HEK293 (cell line): ENCODE measurements at regions not wholly inside any gene's neighbourhood (a gene's known extent, or its start where the extent isn't known, plus 50 kb on each side); places are given as distances from the start of the nearest gene placed in this dataset.

Experiments used
- CTCF ChIA-PET: fragments of 350-600 bp; formaldehyde crosslinking; extraction: SDS; loops from one replicate; lab custom pipeline; 2021; ENCODE audit warnings: antibody characterized with exemption; lab: Yijun Ruan, JAX
- POLR2A ChIA-PET: fragments of 300-600 bp; formaldehyde crosslinking; extraction: SDS; loops from one replicate; lab custom pipeline; 2020; ENCODE audit warnings: antibody characterized with exemption, inconsistent platforms; lab: Yijun Ruan, JAX
- H3K27ac ChIP-seq: fragments of 200-500 bp; sonication (Bioruptor generic); 2 replicates; pipeline ENCODE4 v1.5.1; 2014; ENCODE audit warnings: low read depth, low read length, control low read depth, inconsistent platforms; ENCODE audit errors: extremely low read depth
- H3K36me3 ChIP-seq, 2 experiments: fragments of 200-500 bp in 1 of 2; sonication (Bioruptor generic) in 1 of 2; 1 replicate in 1 of 2; 2 replicates in 1 of 2; pipeline ENCODE4 v1.5.1; 2014 to 2017; ENCODE audit warnings: inconsistent platforms in 2 of 2, low read length in 2 of 2; ENCODE audit not compliant: control insufficient read depth in 2 of 2, insufficient read depth in 1 of 2
- H3K4me1 ChIP-seq: fragments of 200-500 bp; sonication (Bioruptor generic); 2 replicates; pipeline ENCODE4 v1.5.1; 2014; ENCODE audit warnings: mild to moderate bottlenecking, low read length, inconsistent platforms; ENCODE audit not compliant: control insufficient read depth, insufficient read depth
- H3K4me3 ChIP-seq: 2 replicates; pipeline ENCODE4 v1.5.1; 2011; ENCODE audit warnings: low read depth, mild to moderate bottlenecking, control low read depth, low read length, moderate library complexity
- H3K9me3 ChIP-seq: fragments of 200-500 bp; sonication (Bioruptor generic); 2 replicates; pipeline ENCODE4 v1.5.1; 2014; ENCODE audit warnings: low read depth, low read length, inconsistent platforms; ENCODE audit not compliant: control insufficient read depth, insufficient read depth
- IKZF3 ChIP-seq: fragments of 450-650 bp; IDR thresholded peaks from 2 replicates; pipeline ENCODE4 v1.5.0; 2018; ENCODE audit warnings: missing biosample characterization, mild to moderate bottlenecking, missing genetic modification characterization, moderate library complexity
- INSM2 ChIP-seq: fragments of 450-650 bp; formaldehyde crosslinking; IDR thresholded peaks from 2 replicates; pipeline ENCODE4 v1.5.1; 2016; ENCODE audit warnings: missing biosample characterization, missing genetic modification characterization
- OVOL3 ChIP-seq: fragments of 450-650 bp; formaldehyde crosslinking; IDR thresholded peaks from 2 replicates; pipeline ENCODE4 v1.5.1; 2016; ENCODE audit warnings: missing biosample characterization, missing genetic modification characterization
- PRDM1 ChIP-seq: fragments of 450-650 bp; formaldehyde crosslinking; IDR thresholded peaks from 2 replicates; pipeline ENCODE4; 2016; ENCODE audit warnings: missing biosample characterization, missing genetic modification characterization
- RBAK ChIP-seq: fragments of 450-650 bp; formaldehyde crosslinking; IDR thresholded peaks from 2 replicates; pipeline ENCODE4 v1.5.1; 2016; ENCODE audit warnings: missing biosample characterization, missing genetic modification characterization
- SETDB1 ChIP-seq: IDR thresholded peaks from one replicate; pipeline ENCODE4 v1.6.1; 2017; ENCODE audit warnings: mild to moderate bottlenecking, low read length, moderate library complexity, mixed read lengths; ENCODE audit not compliant: insufficient read length
- SP2 ChIP-seq: fragments of 450-650 bp; formaldehyde crosslinking; IDR thresholded peaks from 2 replicates; pipeline ENCODE4 v1.5.1; 2016; ENCODE audit warnings: missing biosample characterization, missing genetic modification characterization
- ZBTB48 ChIP-seq: fragments of 450-650 bp; formaldehyde crosslinking; IDR thresholded peaks from 2 replicates; pipeline ENCODE4 v1.5.1; 2016; ENCODE audit warnings: missing biosample characterization, missing genetic modification characterization
- ZNF112 ChIP-seq: fragments of 450-650 bp; formaldehyde crosslinking; IDR thresholded peaks from 2 replicates; pipeline ENCODE4 v1.5.0; 2017; ENCODE audit warnings: missing biosample characterization, missing genetic modification characterization
- ZNF133 ChIP-seq: fragments of 450-650 bp; formaldehyde crosslinking; IDR thresholded peaks from 2 replicates; pipeline ENCODE4 v1.5.1; 2016; ENCODE audit warnings: missing biosample characterization, missing genetic modification characterization
- ZNF140 ChIP-seq: fragments of 450-650 bp; formaldehyde crosslinking; IDR thresholded peaks from 2 replicates; pipeline ENCODE4 v1.5.1; 2016; ENCODE audit warnings: missing biosample characterization, missing genetic modification characterization
- ZNF157 ChIP-seq: fragments of 450-650 bp; formaldehyde crosslinking; IDR thresholded peaks from 2 replicates; pipeline ENCODE4 v1.5.1; 2016; ENCODE audit warnings: missing biosample characterization, missing genetic modification characterization
- ZNF202 ChIP-seq: fragments of 450-650 bp; formaldehyde crosslinking; IDR thresholded peaks from 2 replicates; pipeline ENCODE4 v1.5.1; 2016; ENCODE audit warnings: missing biosample characterization, missing genetic modification characterization, borderline replicate concordance
- ZNF221 ChIP-seq: fragments of 450-650 bp; formaldehyde crosslinking; IDR thresholded peaks from 2 replicates; pipeline ENCODE4 v1.5.1; 2017; ENCODE audit warnings: missing biosample characterization, missing genetic modification characterization, borderline replicate concordance
- ZNF239 ChIP-seq: fragments of 450-650 bp; formaldehyde crosslinking; IDR thresholded peaks from 2 replicates; pipeline ENCODE4 v1.5.1; 2016; ENCODE audit warnings: missing biosample characterization, missing genetic modification characterization
- ZNF341 ChIP-seq: fragments of 450-650 bp; formaldehyde crosslinking; IDR thresholded peaks from 2 replicates; pipeline ENCODE4; 2016; ENCODE audit warnings: low read depth, missing biosample characterization, missing genetic modification characterization
- ZNF571 ChIP-seq: fragments of 450-650 bp; formaldehyde crosslinking; IDR thresholded peaks from 2 replicates; pipeline ENCODE4 v1.5.0; 2017; ENCODE audit warnings: missing biosample characterization, missing genetic modification characterization
- ZNF580 ChIP-seq: fragments of 450-650 bp; formaldehyde crosslinking; IDR thresholded peaks from 2 replicates; pipeline ENCODE4 v1.5.1; 2016; ENCODE audit warnings: missing biosample characterization, missing genetic modification characterization
- ZNF585B ChIP-seq: fragments of 450-650 bp; formaldehyde crosslinking; IDR thresholded peaks from 2 replicates; pipeline ENCODE4 v1.5.1; 2016; ENCODE audit warnings: missing biosample characterization, missing genetic modification characterization
- ZNF600 ChIP-seq: fragments of 450-650 bp; formaldehyde crosslinking; IDR thresholded peaks from 2 replicates; pipeline ENCODE4 v1.5.1; 2016; ENCODE audit warnings: missing biosample characterization, missing genetic modification characterization
- ZNF623 ChIP-seq: fragments of 450-650 bp; formaldehyde crosslinking; IDR thresholded peaks from 2 replicates; pipeline ENCODE4 v1.5.1; 2016; ENCODE audit warnings: missing biosample characterization, missing genetic modification characterization
- ZNF624 ChIP-seq: fragments of 450-650 bp; formaldehyde crosslinking; IDR thresholded peaks from 2 replicates; pipeline ENCODE4 v1.5.1; 2017; ENCODE audit warnings: missing biosample characterization, missing genetic modification characterization
- ZNF677 ChIP-seq: fragments of 450-650 bp; IDR thresholded peaks from 2 replicates; pipeline ENCODE4 v1.5.0; 2018; ENCODE audit warnings: missing biosample characterization, mild to moderate bottlenecking, missing genetic modification characterization, moderate library complexity
- ZNF747 ChIP-seq: fragments of 450-650 bp; formaldehyde crosslinking; IDR thresholded peaks from 2 replicates; pipeline ENCODE4 v1.5.1; 2016; ENCODE audit warnings: missing biosample characterization, missing genetic modification characterization
- ZNF776 ChIP-seq: fragments of 450-650 bp; formaldehyde crosslinking; IDR thresholded peaks from 2 replicates; pipeline ENCODE4 v1.5.0; 2017; ENCODE audit warnings: missing biosample characterization, missing genetic modification characterization, borderline replicate concordance
- TF ChIP-seq, protein P1 (sequence below): fragments of 450-650 bp; formaldehyde crosslinking; IDR thresholded peaks from 2 replicates; pipeline ENCODE4 v1.5.1; 2016; ENCODE audit warnings: missing biosample characterization, missing genetic modification characterization
- TF ChIP-seq, protein P2 (sequence below): fragments of 450-650 bp; formaldehyde crosslinking; IDR thresholded peaks from 2 replicates; pipeline ENCODE4 v1.5.1; 2016; ENCODE audit warnings: missing biosample characterization, missing genetic modification characterization

DNA sequence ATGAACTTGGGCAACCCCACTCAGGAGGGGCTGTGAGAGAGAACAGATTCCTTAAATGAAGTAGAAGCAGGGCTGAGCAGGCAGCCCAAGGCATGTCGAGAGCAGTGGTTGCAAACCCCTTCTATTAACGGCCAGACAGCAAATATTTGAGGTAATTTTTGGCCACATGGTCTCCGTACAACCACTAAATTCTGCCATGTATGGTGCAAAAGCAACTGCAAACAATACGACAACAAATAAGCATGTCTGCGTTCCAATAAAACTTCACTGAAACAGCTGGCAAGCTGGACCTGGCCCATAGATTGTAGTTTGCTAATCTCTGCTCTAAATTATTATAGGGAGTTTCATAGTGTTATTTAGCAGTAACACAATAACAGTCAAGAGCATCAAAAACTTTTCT, 217.0 kb upstream of the ZNF521 start:
- Histone ChIP-seq H3K36me3 (no peaks in the 10 kb centered on the region), H3K9me3 (no peaks in the 10 kb centered on the region), H3K27ac (no peak overlapping the region), H3K4me1 (no peaks in the 10 kb centered on the region), H3K4me3 (no peak overlapping the region)
- ChIA-PET POLR2A (no interaction called here), CTCF (no interaction called here)
- no peak for TF ChIP-seq ZNF140 (tag by site-specific recombination)
- TF ChIP-seq ZNF239, result no peak
- TF ChIP-seq ZNF580 (tag by site-specific recombination), result no peak
- TF ChIP-seq ZNF112 (tag by site-specific recombination), result no peak
- TF ChIP-seq SP2 (tag by site-specific recombination), result no peak

- H3K4me1 ChIP-seq, result no peaks in the 10 kb centered on the region
- ChIA-PET POLR2A (interaction anchor here (0.7 kb wide), 1 partner anchor 329 kb away, joined by 4 read pairs; no protein-coding TSS in a partner anchor), CTCF (no interaction called here)
- no peaks in the 10 kb centered on the region for H3K9me3 ChIP-seq
- no peaks in the 10 kb centered on the region for H3K36me3 ChIP-seq
- no peak for TF ChIP-seq ZNF585B (tag by site-specific recombination)
- TF ChIP-seq ZNF571, result no peak
- TF ChIP-seq ZNF112 (tag by site-specific recombination), result no peak
- TF ChIP-seq RBAK (tag by site-specific recombination), result no peak
- TF ChIP-seq ZNF341 (tag by site-specific recombination), result no peak
- TF ChIP-seq ZNF600, result no peak
- TF ChIP-seq INSM2 (tag by site-specific recombination), result no peak
- no peak for TF ChIP-seq ZNF776 (tag by site-specific recombination)
- TF ChIP-seq IKZF3, result no peak
- TF ChIP-seq ZNF623 (tag by site-specific recombination), result no peak
- TF ChIP-seq, all 188 proteins: peak for 0
- no peak overlapping the region for H3K27ac ChIP-seq
- no peak overlapping the region for H3K4me3 ChIP-seq
These were observed 212.1 kb upstream of the ZNF521 start for GRCh38 chr18:25563816-25564683.

GRCh38 chr18:25563346-25563745, 211.4 kb upstream of the ZNF521 start:
- POLR2A ChIA-PET, result interaction anchor here (0.7 kb wide), 1 partner anchor 328 kb away, joined by 4 read pairs; no protein-coding TSS in a partner anchor
- H3K4me3 ChIP-seq, result no peak overlapping the region
- no peaks in the 10 kb centered on the region for H3K36me3 ChIP-seq
- CTCF ChIA-PET, result interaction anchor here (0.6 to 0.8 kb wide), 2 partner anchors 47 to 259 kb away, joined by 3 read pairs; no protein-coding TSS in a partner anchor
- no peaks in the 10 kb centered on the region for H3K9me3 ChIP-seq
- no peak overlapping the region for H3K27ac ChIP-seq
- H3K4me1 ChIP-seq, result no peaks in the 10 kb centered on the region
- no peak for TF ChIP-seq ZNF624
- no peak for TF ChIP-seq ZNF221 (tag by site-specific recombination)
- no peak for TF ChIP-seq ZBTB48 (tag by site-specific recombination)
- no peak for TF ChIP-seq ZNF133
- no peak for TF ChIP-seq ZNF677 (tag by site-specific recombination)
- TF ChIP-seq ZNF202 (tag by site-specific recombination), result no peak
- no peak for TF ChIP-seq ZNF157
- TF ChIP-seq, protein P1, sequence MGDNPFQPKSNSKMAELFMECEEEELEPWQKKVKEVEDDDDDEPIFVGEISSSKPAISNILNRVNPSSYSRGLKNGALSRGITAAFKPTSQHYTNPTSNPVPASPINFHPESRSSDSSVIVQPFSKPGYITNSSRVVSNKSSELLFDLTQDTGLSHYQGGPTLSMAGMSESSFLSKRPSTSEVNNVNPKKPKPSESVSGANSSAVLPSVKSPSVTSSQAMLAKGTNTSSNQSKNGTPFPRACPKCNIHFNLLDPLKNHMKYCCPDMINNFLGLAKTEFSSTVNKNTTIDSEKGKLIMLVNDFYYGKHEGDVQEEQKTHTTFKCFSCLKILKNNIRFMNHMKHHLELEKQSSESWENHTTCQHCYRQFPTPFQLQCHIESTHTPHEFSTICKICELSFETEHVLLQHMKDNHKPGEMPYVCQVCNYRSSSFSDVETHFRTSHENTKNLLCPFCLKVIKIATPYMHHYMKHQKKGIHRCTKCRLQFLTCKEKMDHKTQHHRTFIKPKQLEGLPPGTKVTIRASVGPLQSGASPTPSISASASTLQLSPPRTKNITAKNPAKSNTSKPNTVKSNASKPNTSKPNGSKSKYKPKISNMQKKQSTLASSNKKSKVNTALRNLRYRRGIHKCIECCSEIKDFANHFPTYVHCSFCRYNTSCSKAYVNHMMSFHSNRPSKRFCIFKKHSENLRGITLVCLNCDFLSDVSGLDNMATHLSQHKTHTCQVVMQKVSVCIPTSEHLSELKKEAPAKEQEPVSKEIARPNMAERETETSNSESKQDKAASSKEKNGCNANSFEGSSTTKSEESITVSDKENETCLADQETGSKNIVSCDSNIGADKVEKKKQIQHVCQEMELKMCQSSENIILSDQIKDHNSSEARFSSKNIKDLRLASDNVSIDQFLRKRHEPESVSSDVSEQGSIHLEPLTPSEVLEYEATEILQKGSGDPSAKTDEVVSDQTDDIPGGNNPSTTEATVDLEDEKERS (tag by site-specific recombination), result no peak
- no peak for TF ChIP-seq OVOL3 (tag by site-specific recombination)
- no peak for TF ChIP-seq SETDB1
- TF ChIP-seq ZNF747 (tag by site-specific recombination), result no peak
- TF ChIP-seq, protein P2, sequence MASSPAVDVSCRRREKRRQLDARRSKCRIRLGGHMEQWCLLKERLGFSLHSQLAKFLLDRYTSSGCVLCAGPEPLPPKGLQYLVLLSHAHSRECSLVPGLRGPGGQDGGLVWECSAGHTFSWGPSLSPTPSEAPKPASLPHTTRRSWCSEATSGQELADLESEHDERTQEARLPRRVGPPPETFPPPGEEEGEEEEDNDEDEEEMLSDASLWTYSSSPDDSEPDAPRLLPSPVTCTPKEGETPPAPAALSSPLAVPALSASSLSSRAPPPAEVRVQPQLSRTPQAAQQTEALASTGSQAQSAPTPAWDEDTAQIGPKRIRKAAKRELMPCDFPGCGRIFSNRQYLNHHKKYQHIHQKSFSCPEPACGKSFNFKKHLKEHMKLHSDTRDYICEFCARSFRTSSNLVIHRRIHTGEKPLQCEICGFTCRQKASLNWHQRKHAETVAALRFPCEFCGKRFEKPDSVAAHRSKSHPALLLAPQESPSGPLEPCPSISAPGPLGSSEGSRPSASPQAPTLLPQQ (tag by site-specific recombination), result no peak
- no peak for TF ChIP-seq PRDM1
